Keratinocyte (primary cell): ENCODE measurements at regions not wholly inside any gene's neighbourhood (a gene's known extent, or its start where the extent isn't known, plus 50 kb on each side); places are given as distances from the start of the nearest gene placed in this dataset.

ENCODE experiments used
- CTCF ChIP-seq, 3 experiments: IDR thresholded peaks in 1 of 3; conservative IDR thresholded peaks in 1 of 3; optimal IDR thresholded peaks in 1 of 3; 2 replicates in 2 of 3; 3 replicates in 1 of 3; pipeline versions ENCODE3 to v1.5.1; 2011; ENCODE audit warnings: low read length in 3 of 3, mild to moderate bottlenecking in 3 of 3, moderate library complexity in 2 of 3, control low read depth in 1 of 3, inconsistent platforms in 1 of 3; ENCODE audit not compliant: insufficient read depth in 2 of 3; ENCODE audit errors: extremely low read depth in 1 of 3
- EZH2 ChIP-seq: IDR thresholded peaks from one replicate; pipeline ENCODE4 v1.6.1; 2012; ENCODE audit warnings: inconsistent platforms, mild to moderate bottlenecking, low read length, moderate library complexity

- TF ChIP-seq CTCF (optimal IDR thresholded peaks at IDR 0.05 in 1 of 3, IDR thresholded peaks at IDR 0.05 in 1 of 3, conservative IDR thresholded peaks at IDR 0.05 in 1 of 3; ENCODE audit: extremely low read depth in 1 of 3, insufficient read depth in 2 of 3, low read length in 3 of 3) (no peak), EZH2 (no peak)
These were observed 886.9 kb downstream of the FAM133A start for GRCh38 chrX:94560930-94561329.
